Tongue (tissue), 1 donor: ENCODE measurements at regions not wholly inside any gene's neighbourhood (a gene's known extent, or its start where the extent isn't known, plus 50 kb on each side); places are given as distances from the start of the nearest gene placed in this dataset.

Experiments used
- DNase-seq: peaks from one replicate; pipeline ENCODE4 v3.0.0-alpha.2; 2015

GRCh38 chr7:12080006-12080405 is 131.1 kb upstream of the TMEM106B start:
- DNase-seq: no peak

GRCh38 chr7:12085516-12085915 is 125.6 kb upstream of the TMEM106B start:
- no peak for DNase-seq

- no peak for DNase-seq
These were observed 120.9 kb upstream of the TMEM106B start for GRCh38 chr7:12089951-12090756.

GRCh38 chr7:12090757-12091221 is 120.3 kb upstream of the TMEM106B start:
- DNase-seq: no peak

GRCh38 chr7:12091231-12091630 is 119.9 kb upstream of the TMEM106B start:
- no peak for DNase-seq

GRCh38 chr7:12092499-12093130 is 118.5 kb upstream of the TMEM106B start:
- DNase-seq: no peak

- DNase-seq: no peak
These were observed 117.7 kb upstream of the TMEM106B start for GRCh38 chr7:12093365-12093764.

GRCh38 chr7:12094365-12094921 is 116.7 kb upstream of the TMEM106B start:
- no peak for DNase-seq

- DNase-seq: no peak
These were observed 109.0 kb upstream of the TMEM106B start for GRCh38 chr7:12102126-12102525.

- DNase-seq: no peak
These were observed 108.6 kb upstream of the TMEM106B start for GRCh38 chr7:12102527-12102926.

GRCh38 chr7:12103948-12104347 is 107.1 kb upstream of the TMEM106B start:
- DNase-seq: no peak

- no peak for DNase-seq
These were observed 103.7 kb upstream of the TMEM106B start for GRCh38 chr7:12107381-12107780.

GRCh38 chr7:12107841-12108254 is 103.2 kb upstream of the TMEM106B start:
- DNase-seq: no peak

- no peak for DNase-seq
These were observed 100.7 kb upstream of the TMEM106B start for GRCh38 chr7:12110425-12110824.

GRCh38 chr7:12111422-12112405 is 99.4 kb upstream of the TMEM106B start:
- peak; percentile 67 for DNase-seq

- DNase-seq: no peak
These were observed 93.9 kb upstream of the TMEM106B start for GRCh38 chr7:12117170-12117569.

- no peak for DNase-seq
These were observed 91.3 kb upstream of the TMEM106B start for GRCh38 chr7:12119620-12120303.

- DNase-seq: no peak
These were observed 90.5 kb upstream of the TMEM106B start for GRCh38 chr7:12120632-12121031.

- no peak for DNase-seq
These were observed 87.9 kb upstream of the TMEM106B start for GRCh38 chr7:12123172-12123571.

- no peak for DNase-seq
These were observed 87.1 kb upstream of the TMEM106B start for GRCh38 chr7:12124028-12124427.

GRCh38 chr7:12127455-12127854 is 83.6 kb upstream of the TMEM106B start:
- no peak for DNase-seq

- no peak for DNase-seq
These were observed 80.5 kb upstream of the TMEM106B start for GRCh38 chr7:12130609-12131008.
